H9 (cell line): ENCODE measurements at regions not wholly inside any gene's neighbourhood (a gene's known extent, or its start where the extent isn't known, plus 50 kb on each side); places are given as distances from the start of the nearest gene placed in this dataset.
"Not testable (repeated sequence)": the region's sequence is repeated elsewhere in the genome, so short reads cannot be mapped to it uniquely, and the experiment has no call there.

ENCODE experiments used
- DNase-seq: peaks from one replicate; pipeline ENCODE4 v3.0.0-alpha.2; 2017
- H2AFZ ChIP-seq: one replicate; pipeline ENCODE4 v1.6.1; 2013; ENCODE audit warnings: mild to moderate bottlenecking, low read length, control low read depth, moderate library complexity
- H2AK5ac ChIP-seq: 2 replicates; pipeline ENCODE4 v1.6.1; 2013; ENCODE audit warnings: low read length, control low read depth, mixed read lengths; ENCODE audit not compliant: insufficient read length
- H2BK120ac ChIP-seq: one replicate; pipeline ENCODE4 v1.6.1; 2013; ENCODE audit warnings: low read depth, mild to moderate bottlenecking, low read length, control low read depth, inconsistent platforms; ENCODE audit not compliant: poor library complexity, severe bottlenecking
- H2BK12ac ChIP-seq: 2 replicates; pipeline ENCODE4 v1.6.1; 2013; ENCODE audit warnings: low read length, control low read depth, mixed read lengths, low read depth; ENCODE audit not compliant: insufficient read length
- H2BK15ac ChIP-seq: 2 replicates; pipeline ENCODE4 v1.6.1; 2013; ENCODE audit warnings: low read depth, low read length, control low read depth
- H2BK20ac ChIP-seq: one replicate; pipeline ENCODE4 v1.6.1; 2013; ENCODE audit warnings: low read depth, mild to moderate bottlenecking, low read length, control low read depth, inconsistent platforms; ENCODE audit not compliant: poor library complexity, severe bottlenecking
- H2BK5ac ChIP-seq: 2 replicates; pipeline ENCODE4 v1.6.1; 2013; ENCODE audit warnings: low read length, control low read depth, mixed read lengths; ENCODE audit not compliant: insufficient read length
- H3K14ac ChIP-seq: 2 replicates; pipeline ENCODE4 v1.6.1; 2013; ENCODE audit warnings: low read length, control low read depth; ENCODE audit not compliant: insufficient read depth
- H3K18ac ChIP-seq: 2 replicates; pipeline ENCODE4 v1.6.1; 2013; ENCODE audit warnings: low read depth, mild to moderate bottlenecking, mixed read lengths, low read length, control low read depth; ENCODE audit not compliant: insufficient read length
- H3K23ac ChIP-seq: 2 replicates; pipeline ENCODE4 v1.6.1; 2013; ENCODE audit warnings: low read length, control low read depth, mixed read lengths, low read depth; ENCODE audit not compliant: insufficient read length
- H3K23me2 ChIP-seq: 2 replicates; pipeline ENCODE4 v1.6.1; 2013; ENCODE audit warnings: low read depth, mild to moderate bottlenecking, mixed read lengths, low read length, control low read depth; ENCODE audit not compliant: insufficient read length, poor library complexity, severe bottlenecking
- H3K27ac ChIP-seq: 2 replicates; pipeline ENCODE4 v1.5.1; 2013; ENCODE audit warnings: low read length, control low read depth, mixed read lengths, low read depth; ENCODE audit not compliant: insufficient read length
- H3K27me3 ChIP-seq: 2 replicates; pipeline ENCODE4 v1.6.1; 2013; ENCODE audit warnings: low read length, control low read depth, inconsistent platforms; ENCODE audit not compliant: insufficient read depth
- H3K4ac ChIP-seq: 2 replicates; pipeline ENCODE4 v1.6.1; 2013; ENCODE audit warnings: low read depth, mild to moderate bottlenecking, control low read depth, inconsistent platforms, low read length, moderate library complexity
- H3K4me1 ChIP-seq: 2 replicates; pipeline ENCODE4 v1.6.1; 2013; ENCODE audit warnings: low read length, control low read depth, inconsistent platforms; ENCODE audit not compliant: insufficient read depth
- H3K4me2 ChIP-seq: 2 replicates; pipeline ENCODE4 v1.6.1; 2013; ENCODE audit warnings: low read length, control low read depth, mixed read lengths; ENCODE audit not compliant: insufficient read length, insufficient read depth
- H3K56ac ChIP-seq: 2 replicates; pipeline ENCODE4 v1.6.1; 2013; ENCODE audit warnings: low read depth, mild to moderate bottlenecking, mixed read lengths, low read length, control low read depth; ENCODE audit not compliant: insufficient read length
- H3K79me1 ChIP-seq: 2 replicates; pipeline ENCODE4 v1.6.1; 2013; ENCODE audit warnings: low read depth, mild to moderate bottlenecking, moderate library complexity, low read length, control low read depth, inconsistent platforms; ENCODE audit not compliant: insufficient read depth, poor library complexity, severe bottlenecking
- H3K79me2 ChIP-seq: 2 replicates; pipeline ENCODE4 v1.6.1; 2013; ENCODE audit warnings: low read length, control low read depth, inconsistent platforms; ENCODE audit not compliant: insufficient read depth
- H3K9ac ChIP-seq: 2 replicates; pipeline ENCODE4 v1.6.1; 2013; ENCODE audit warnings: low read length, control low read depth, mixed read lengths; ENCODE audit not compliant: insufficient read length; ENCODE audit errors: extremely low read depth
- H3K9me3 ChIP-seq: one replicate; pipeline ENCODE4 v1.6.1; 2013; ENCODE audit warnings: low read depth, low read length, inconsistent platforms; ENCODE audit not compliant: control insufficient read depth
- H3T11ph ChIP-seq: one replicate; pipeline ENCODE4 v1.6.1; 2013; ENCODE audit warnings: mild to moderate bottlenecking, low read length, control low read depth, inconsistent platforms
- H4K20me1 ChIP-seq: one replicate; pipeline ENCODE4 v1.6.1; 2013; ENCODE audit not compliant: control insufficient read depth, insufficient read length, insufficient read depth
- H4K5ac ChIP-seq: 2 replicates; pipeline ENCODE4 v1.6.1; 2013; ENCODE audit warnings: low read depth, mild to moderate bottlenecking, mixed read lengths, low read length, control low read depth; ENCODE audit not compliant: insufficient read length
- H4K8ac ChIP-seq: replicated peaks from 2 replicates; pipeline ENCODE4 v1.6.1; 2013; ENCODE audit warnings: low read length, control low read depth, mixed read lengths, low read depth; ENCODE audit not compliant: insufficient read length
- H4K91ac ChIP-seq: 2 replicates; pipeline ENCODE4 v1.6.1; 2013; ENCODE audit warnings: low read depth, mild to moderate bottlenecking, moderate library complexity, mixed read lengths, low read length, control low read depth; ENCODE audit not compliant: insufficient read length
- H3K27ac Mint-ChIP-seq, 3 experiments: 2 replicates in 2 of 3; 3 replicates in 1 of 3; pipeline ENCODE4 v1.8.0; 2020 to 2021; ENCODE audit warnings: mixed read lengths in 3 of 3, mild to moderate bottlenecking in 1 of 3, moderate library complexity in 1 of 3
- H3K27me3 Mint-ChIP-seq: 2 replicates; pipeline ENCODE4 v1.8.0; 2021; ENCODE audit warnings: low read depth, mild to moderate bottlenecking, moderate library complexity, mixed read lengths
- H3K36me3 Mint-ChIP-seq, 3 experiments: 2 replicates in 2 of 3; 3 replicates in 1 of 3; pipeline ENCODE4 v1.8.0; 2020 to 2021; ENCODE audit warnings: low read depth in 3 of 3, mixed read lengths in 3 of 3; ENCODE audit not compliant: insufficient read depth in 1 of 3
- H3K4me1 Mint-ChIP-seq, 2 experiments: 2 replicates each; pipeline ENCODE4 v1.8.0; 2020; ENCODE audit warnings: mixed read lengths in 2 of 2
- H3K4me3 Mint-ChIP-seq, 2 experiments: 2 replicates in 1 of 2; 3 replicates in 1 of 2; pipeline ENCODE4 v1.8.0; 2020 to 2021; ENCODE audit warnings: mild to moderate bottlenecking in 2 of 2, mixed read lengths in 2 of 2, moderate library complexity in 1 of 2
- H3K9me3 Mint-ChIP-seq, 2 experiments: 2 replicates in 1 of 2; 3 replicates in 1 of 2; pipeline ENCODE4 v1.8.0; 2020; ENCODE audit warnings: mild to moderate bottlenecking in 2 of 2, mixed read lengths in 2 of 2, moderate library complexity in 1 of 2
- WGBS: extraction: QIAGEN DNeasy Blood & Tissue Kit; methylation state at CpG from one replicate; pipeline ENCODE4 v1.1.7; 2013; ENCODE audit warnings: missing lambda C conversion rate, low lambda C conversion rate, mixed read lengths; ENCODE audit not compliant: insufficient read length; ENCODE audit errors: extremely low coverage; 5-methylcytosine and 5-hydroxymethylcytosine counted together

- H2AK5ac ChIP-seq, H3K4me1 Mint-ChIP-seq, H3K27ac Mint-ChIP-seq, H3K18ac ChIP-seq, H4K5ac ChIP-seq, H2AFZ ChIP-seq, H4K20me1 ChIP-seq, H2BK5ac ChIP-seq, H3K4me2 ChIP-seq, H3K9ac ChIP-seq, H3T11ph ChIP-seq, H3K27me3 ChIP-seq, H3K23me2 ChIP-seq, H4K91ac ChIP-seq, H3K23ac ChIP-seq, H3K79me1 ChIP-seq, H2BK15ac ChIP-seq, H3K4ac ChIP-seq, H3K79me2 ChIP-seq, H3K27me3 Mint-ChIP-seq, H3K27ac ChIP-seq, H3K4me1 ChIP-seq, H3K4me3 Mint-ChIP-seq, H3K56ac ChIP-seq, H2BK120ac ChIP-seq, H3K14ac ChIP-seq, H4K8ac ChIP-seq, H2BK20ac ChIP-seq, H2BK12ac ChIP-seq, DNase-seq: not testable (repeated sequence)
- H3K9me3 Mint-ChIP-seq, result peaks cover 59 to 69% of the 10 kb centered on the region in 2 experiments
- peaks cover 10 to 17% (median 16%) of the 10 kb centered on the region in 3 experiments; a peak in 6 of 7 replicates for H3K36me3 Mint-ChIP-seq
- peaks cover 10% of the 10 kb centered on the region for H3K9me3 ChIP-seq
- WGBS, result no CpG with 5 or more reads among the region's 3 CpGs
Measured at GRCh38 chrX:84851183-84851582, 152.5 kb upstream of the APOOL start.

GRCh38 chrX:84856791-84857190, 146.9 kb upstream of the APOOL start:
- H3K4ac ChIP-seq, H3T11ph ChIP-seq, H3K27ac ChIP-seq, H4K20me1 ChIP-seq, H2BK12ac ChIP-seq, H2BK5ac ChIP-seq, H3K79me1 ChIP-seq, DNase-seq, H3K4me1 Mint-ChIP-seq, H3K14ac ChIP-seq, H3K56ac ChIP-seq, H3K27me3 Mint-ChIP-seq, H2BK15ac ChIP-seq, H4K5ac ChIP-seq, H4K91ac ChIP-seq, H3K23ac ChIP-seq, H3K4me2 ChIP-seq, H2AK5ac ChIP-seq, H2BK20ac ChIP-seq, H3K9ac ChIP-seq, H2AFZ ChIP-seq, H3K27ac Mint-ChIP-seq, H3K79me2 ChIP-seq, H4K8ac ChIP-seq, H2BK120ac ChIP-seq, H3K4me3 Mint-ChIP-seq, H3K18ac ChIP-seq, H3K27me3 ChIP-seq, H3K4me1 ChIP-seq, H3K23me2 ChIP-seq: not testable (repeated sequence)
- Mint-ChIP-seq H3K36me3 (peaks cover 1 to 12% (median 4%) of the 10 kb centered on the region in 3 experiments), H3K9me3 (peaks cover 42 to 45% of the 10 kb centered on the region in 2 experiments)
- H3K9me3 ChIP-seq, result peaks cover 12% of the 10 kb centered on the region
- no CpG with 5 or more reads among the region's 20 CpGs for WGBS
